Mucosa of gallbladder (tissue), 1 donor: ENCODE measurements at regions not wholly inside any gene's neighbourhood (a gene's known extent, or its start where the extent isn't known, plus 50 kb on each side); places are given as distances from the start of the nearest gene placed in this dataset.
"Not testable (repeated sequence)": the region's sequence is repeated elsewhere in the genome, so short reads cannot be mapped to it uniquely, and the experiment has no call there.

Experiments
- DNase-seq: peaks from one replicate; pipeline ENCODE4 v3.0.0-alpha.2; 2020; ENCODE audit warnings: low spot score
- donor health status: DM: no; HTN: no; CAD: no.

DNA sequence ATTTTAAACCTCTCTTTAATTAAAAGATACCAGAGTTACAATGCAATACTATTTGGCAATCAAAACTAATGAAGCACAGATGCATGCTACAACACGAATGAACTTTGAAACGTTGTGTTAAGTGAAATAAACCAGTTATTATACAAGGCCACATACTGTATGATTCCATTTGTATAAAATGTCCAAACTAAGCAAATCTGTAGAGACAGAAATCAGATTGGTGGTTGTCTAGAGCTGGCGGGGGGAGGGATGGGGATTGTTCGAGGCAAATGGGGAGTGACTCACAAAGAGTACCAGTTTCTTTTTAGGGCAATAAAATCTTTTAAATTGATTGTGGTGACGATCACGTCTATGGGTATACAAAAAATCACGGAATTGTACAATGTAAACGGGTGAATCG, 677.0 kb downstream of the NTRK3 start:
- no peak for DNase-seq

- DNase-seq, result no peak
These were observed 677.8 kb downstream of the NTRK3 start for GRCh38 chr15:87578776-87579175.

- no peak for DNase-seq
These were observed 679.2 kb downstream of the NTRK3 start for GRCh38 chr15:87577336-87577735.

- no peak for DNase-seq
These were observed 679.9 kb downstream of the NTRK3 start for GRCh38 chr15:87576486-87577176.

- no peak for DNase-seq
These were observed 680.6 kb downstream of the NTRK3 start for GRCh38 chr15:87575896-87576473.

GRCh38 chr15:87573534-87573933, 683.0 kb downstream of the NTRK3 start:
- DNase-seq, result no peak

DNA sequence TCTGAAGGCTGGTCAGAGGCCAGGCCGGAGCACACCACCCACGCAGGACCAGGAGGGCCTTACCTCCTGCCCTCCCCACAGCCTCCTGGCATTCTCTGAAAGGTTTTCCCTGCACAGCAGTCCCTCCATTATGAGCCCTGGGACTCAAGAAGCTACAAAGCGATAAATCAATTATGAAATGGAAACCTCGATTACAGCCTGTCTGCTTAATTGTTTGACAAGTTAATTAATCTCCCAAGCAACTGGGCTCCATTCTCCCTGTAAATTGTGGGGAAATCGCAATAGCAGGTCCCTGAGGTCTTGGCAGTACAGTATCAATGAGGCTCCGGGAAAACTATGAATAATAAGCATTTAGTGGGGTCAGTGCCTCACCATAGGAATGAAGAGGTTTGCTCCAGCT, 683.5 kb downstream of the NTRK3 start:
- no peak for DNase-seq

- no peak for DNase-seq
These were observed 684.1 kb downstream of the NTRK3 start for GRCh38 chr15:87572381-87572910.

- no peak for DNase-seq
These were observed 686.3 kb downstream of the NTRK3 start for GRCh38 chr15:87570206-87570605.

GRCh38 chr15:87569581-87569980, 687.0 kb downstream of the NTRK3 start:
- no peak for DNase-seq

GRCh38 chr15:87567406-87568030, 689.0 kb downstream of the NTRK3 start:
- DNase-seq, result no peak

DNA sequence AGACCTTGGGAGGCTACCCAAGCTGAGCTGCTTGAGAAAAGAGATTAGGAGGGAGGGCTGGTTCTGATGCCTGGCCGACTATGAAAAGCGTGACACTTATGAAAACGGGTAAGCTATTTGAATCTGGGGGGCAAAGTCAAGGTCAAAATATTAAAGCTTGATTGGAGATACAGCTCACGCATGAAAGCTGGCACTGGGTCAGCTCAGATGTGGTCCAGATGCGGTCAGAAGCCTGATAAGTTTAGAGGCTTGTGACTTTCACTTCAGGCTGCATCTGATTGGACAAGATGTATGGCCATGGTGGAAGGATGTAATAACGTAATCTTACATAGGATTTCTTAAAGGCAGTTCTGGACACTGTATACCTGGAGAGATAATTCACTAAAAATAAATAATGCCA, 690.3 kb downstream of the NTRK3 start:
- no peak for DNase-seq

DNA sequence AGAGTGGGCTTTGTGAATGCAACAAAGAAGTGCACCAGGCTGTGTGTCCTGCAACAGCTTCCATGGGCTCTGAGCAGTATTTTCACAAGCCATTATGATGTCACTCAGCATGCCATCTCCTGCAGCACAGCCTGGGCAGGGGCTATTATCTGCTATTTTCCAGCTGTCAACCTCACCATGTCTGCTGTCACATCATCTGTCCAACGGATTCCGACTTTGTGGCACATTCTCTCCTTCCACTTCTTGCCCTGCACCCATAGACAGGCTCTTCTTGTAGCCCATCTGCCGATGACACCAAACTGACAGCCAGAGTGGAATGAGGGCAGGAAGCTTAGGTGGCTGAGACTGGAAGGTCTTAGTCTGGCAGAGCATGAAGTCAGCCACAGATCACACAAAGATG, 691.9 kb downstream of the NTRK3 start:
- DNase-seq, result no peak

DNA sequence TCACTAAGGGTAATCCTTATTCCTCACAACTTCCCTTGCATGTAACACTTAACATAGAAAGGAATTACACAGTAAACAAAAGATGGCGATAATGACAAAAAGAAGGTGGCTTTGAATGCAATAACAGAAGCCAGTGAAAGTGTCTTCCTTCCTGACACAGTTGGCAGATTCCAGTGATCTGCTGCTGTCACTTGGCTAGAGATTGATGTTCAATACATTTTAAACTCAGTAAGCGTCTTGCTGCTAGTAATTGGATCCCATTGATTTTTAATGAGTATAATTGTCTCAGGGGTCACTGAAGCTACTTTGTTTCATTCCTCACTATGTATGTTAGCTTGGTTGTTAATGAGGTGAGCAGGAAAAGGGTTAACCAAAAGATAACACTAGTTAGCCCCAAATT, 692.7 kb downstream of the NTRK3 start:
- no peak for DNase-seq

DNA sequence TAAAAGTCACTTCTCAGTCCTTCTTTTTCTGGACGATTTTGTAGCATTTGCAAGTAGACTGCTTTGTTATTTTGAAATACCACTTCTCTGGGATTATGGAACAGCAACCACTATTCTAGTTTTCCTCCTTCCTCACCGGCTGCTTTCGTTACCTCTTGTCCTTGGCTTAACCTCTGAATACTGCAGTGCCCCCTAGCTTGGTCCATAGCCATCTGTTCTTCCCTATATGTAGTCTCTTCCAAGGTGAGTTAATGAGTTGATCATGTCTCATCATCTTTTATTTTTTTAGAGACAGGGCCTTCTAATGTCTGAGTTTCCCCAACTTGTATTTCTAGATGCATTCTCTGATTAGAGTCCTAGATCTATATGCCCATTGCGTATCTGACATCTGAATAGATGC, 694.3 kb downstream of the NTRK3 start:
- DNase-seq, result no peak

DNA sequence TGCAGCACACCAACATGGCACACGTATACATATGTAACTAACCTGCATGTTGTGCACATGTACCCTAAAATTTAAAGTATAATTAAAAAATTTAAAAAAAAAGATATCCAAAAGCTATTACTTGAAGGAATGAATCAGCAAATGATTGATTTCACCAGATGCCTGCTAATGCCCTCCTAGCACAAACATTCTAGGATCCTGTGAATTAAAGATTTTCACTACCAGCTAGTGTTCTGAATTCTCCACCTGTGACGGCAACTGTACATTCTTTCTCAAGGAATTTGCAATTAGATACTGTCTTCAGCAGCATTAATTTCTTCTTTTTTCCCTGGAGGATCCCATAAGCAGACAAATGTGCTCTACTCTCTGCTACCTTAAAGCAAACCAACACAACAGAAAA, 694.9 kb downstream of the NTRK3 start:
- no peak for DNase-seq

DNA sequence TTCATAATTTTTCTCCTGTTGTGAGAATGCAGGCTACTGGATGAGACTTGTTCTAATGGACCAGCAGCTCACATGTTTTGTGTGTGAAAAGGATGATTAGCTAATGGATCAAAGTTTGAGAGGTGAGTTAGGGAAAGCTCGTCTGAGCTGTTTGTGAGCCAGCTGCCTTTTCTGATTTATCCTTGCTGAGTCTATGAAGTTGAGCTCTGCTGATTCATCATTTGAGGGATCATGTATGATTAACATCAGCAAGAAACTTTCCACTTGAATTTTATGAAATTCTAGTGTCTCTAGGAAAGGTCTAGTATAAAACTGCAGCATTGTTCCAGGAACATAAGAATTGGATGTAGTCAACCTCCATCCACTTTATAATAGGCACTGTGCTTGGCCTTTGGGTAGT, 698.7 kb downstream of the NTRK3 start:
- DNase-seq, result no peak

GRCh38 chr15:87556886-87557285, 699.7 kb downstream of the NTRK3 start:
- no peak for DNase-seq

DNA sequence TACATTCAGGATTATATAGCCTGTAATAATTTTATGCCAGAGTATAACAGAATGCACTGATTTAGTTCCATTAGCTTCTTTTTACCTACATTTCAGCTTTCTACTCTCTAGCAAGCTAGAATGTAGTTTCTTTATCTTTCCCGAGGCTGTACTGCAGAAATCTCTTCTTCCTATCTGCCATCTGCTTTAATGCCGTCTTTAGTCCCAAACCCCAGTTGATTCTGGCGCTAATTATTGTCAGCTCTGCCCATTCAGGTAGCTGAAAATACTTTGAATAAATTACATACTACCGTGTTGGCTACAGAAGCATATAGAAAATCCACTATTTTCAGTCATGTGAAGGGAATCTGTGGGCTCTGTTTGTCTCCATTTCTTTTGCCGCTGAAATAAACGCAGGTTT, 706.7 kb downstream of the NTRK3 start:
- DNase-seq, result no peak

- no peak for DNase-seq
These were observed 707.2 kb downstream of the NTRK3 start for GRCh38 chr15:87549296-87549695.

GRCh38 chr15:87548590-87548989, 707.9 kb downstream of the NTRK3 start:
- DNase-seq, result not testable (repeated sequence)

GRCh38 chr15:87547470-87548181, 708.9 kb downstream of the NTRK3 start:
- peak; percentile 34 for DNase-seq
